Parathyroid adenoma (tissue), 2 donors: ENCODE measurements at regions not wholly inside any gene's neighbourhood (a gene's known extent, or its start where the extent isn't known, plus 50 kb on each side); places are given as distances from the start of the nearest gene placed in this dataset.

Experiments
- H2AFZ ChIP-seq: fragments of 300-600 bp; sonication (generic); one replicate; pipeline ENCODE4 v1.7.0; 2017; ENCODE audit warnings: antibody characterized with exemption, mild to moderate bottlenecking
- H3K27ac ChIP-seq: fragments of 300-600 bp; sonication (generic); one replicate; pipeline ENCODE4 v1.7.0; 2017
- H3K27me3 ChIP-seq: fragments of 300-600 bp; sonication (generic); one replicate; pipeline ENCODE4 v1.7.0; 2017; ENCODE audit warnings: low read length; ENCODE audit not compliant: control insufficient read depth, insufficient read depth
- H3K36me3 ChIP-seq: fragments of 300-600 bp; sonication (generic); one replicate; pipeline ENCODE4 v1.7.0; 2017; ENCODE audit warnings: low read length; ENCODE audit not compliant: control insufficient read depth, insufficient read depth
- H3K4me1 ChIP-seq: fragments of 300-600 bp; sonication (generic); one replicate; pipeline ENCODE4 v1.7.0; 2017; ENCODE audit warnings: control low read depth
- H3K4me2 ChIP-seq: fragments of 300-600 bp; sonication (generic); one replicate; pipeline ENCODE4 v1.7.0; 2017; ENCODE audit warnings: low read length
- H3K4me3 ChIP-seq: fragments of 300-600 bp; sonication (generic); one replicate; pipeline ENCODE4 v1.7.0; 2017; ENCODE audit warnings: low read depth, low read length
- H3K79me2 ChIP-seq: fragments of 300-600 bp; sonication (generic); one replicate; pipeline ENCODE4 v1.7.0; 2017; ENCODE audit warnings: control low read depth
- H3K9ac ChIP-seq: fragments of 300-600 bp; sonication (generic); one replicate; pipeline ENCODE4 v1.7.0; 2017; ENCODE audit warnings: mild to moderate bottlenecking
- H3K9me3 ChIP-seq: fragments of 300-600 bp; sonication (generic); one replicate; pipeline ENCODE4 v1.7.0; 2017; ENCODE audit warnings: low read length; ENCODE audit not compliant: control insufficient read depth
- TF ChIP-seq, protein P1 (sequence below): fragments of 300-600 bp; sonication (generic); IDR thresholded peaks from one replicate; pipeline ENCODE4 v1.7.0; 2017; ENCODE audit warnings: antibody characterized with exemption, mild to moderate bottlenecking
- donor health status: primary hyperparathyroidism.

DNA sequence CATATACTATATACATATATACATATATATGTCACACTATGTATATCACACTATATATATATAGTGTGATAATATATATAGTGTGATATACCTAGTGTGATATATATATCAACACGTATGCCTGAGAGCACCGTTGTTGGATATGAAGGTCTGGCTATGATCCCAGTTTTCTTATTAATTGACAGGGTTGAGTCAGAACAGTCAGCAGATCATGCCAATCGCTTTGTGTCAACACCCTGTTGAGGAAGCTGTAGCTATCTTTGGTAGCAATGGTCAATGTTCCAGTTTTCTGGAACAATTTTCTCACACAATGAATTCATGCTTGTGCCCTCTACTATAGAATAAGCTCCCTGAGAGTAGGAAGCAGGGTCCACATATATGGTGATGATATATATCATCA, 496.0 kb upstream of the AGA start:
- no peak overlapping the region for H2AFZ ChIP-seq
- H3K79me2 ChIP-seq, result no peaks in the 10 kb centered on the region
- H3K27ac ChIP-seq, result no peak overlapping the region
- H3K4me3 ChIP-seq, result no peak overlapping the region
- H3K9ac ChIP-seq, result no peak overlapping the region
- no peaks in the 10 kb centered on the region for H3K4me1 ChIP-seq
- no peak overlapping the region for H3K4me2 ChIP-seq
- no peaks in the 10 kb centered on the region for H3K9me3 ChIP-seq
- no peaks in the 10 kb centered on the region for H3K27me3 ChIP-seq
- no peaks in the 10 kb centered on the region for H3K36me3 ChIP-seq
- TF ChIP-seq, protein P1, sequence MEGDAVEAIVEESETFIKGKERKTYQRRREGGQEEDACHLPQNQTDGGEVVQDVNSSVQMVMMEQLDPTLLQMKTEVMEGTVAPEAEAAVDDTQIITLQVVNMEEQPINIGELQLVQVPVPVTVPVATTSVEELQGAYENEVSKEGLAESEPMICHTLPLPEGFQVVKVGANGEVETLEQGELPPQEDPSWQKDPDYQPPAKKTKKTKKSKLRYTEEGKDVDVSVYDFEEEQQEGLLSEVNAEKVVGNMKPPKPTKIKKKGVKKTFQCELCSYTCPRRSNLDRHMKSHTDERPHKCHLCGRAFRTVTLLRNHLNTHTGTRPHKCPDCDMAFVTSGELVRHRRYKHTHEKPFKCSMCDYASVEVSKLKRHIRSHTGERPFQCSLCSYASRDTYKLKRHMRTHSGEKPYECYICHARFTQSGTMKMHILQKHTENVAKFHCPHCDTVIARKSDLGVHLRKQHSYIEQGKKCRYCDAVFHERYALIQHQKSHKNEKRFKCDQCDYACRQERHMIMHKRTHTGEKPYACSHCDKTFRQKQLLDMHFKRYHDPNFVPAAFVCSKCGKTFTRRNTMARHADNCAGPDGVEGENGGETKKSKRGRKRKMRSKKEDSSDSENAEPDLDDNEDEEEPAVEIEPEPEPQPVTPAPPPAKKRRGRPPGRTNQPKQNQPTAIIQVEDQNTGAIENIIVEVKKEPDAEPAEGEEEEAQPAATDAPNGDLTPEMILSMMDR, result no peak

DNA sequence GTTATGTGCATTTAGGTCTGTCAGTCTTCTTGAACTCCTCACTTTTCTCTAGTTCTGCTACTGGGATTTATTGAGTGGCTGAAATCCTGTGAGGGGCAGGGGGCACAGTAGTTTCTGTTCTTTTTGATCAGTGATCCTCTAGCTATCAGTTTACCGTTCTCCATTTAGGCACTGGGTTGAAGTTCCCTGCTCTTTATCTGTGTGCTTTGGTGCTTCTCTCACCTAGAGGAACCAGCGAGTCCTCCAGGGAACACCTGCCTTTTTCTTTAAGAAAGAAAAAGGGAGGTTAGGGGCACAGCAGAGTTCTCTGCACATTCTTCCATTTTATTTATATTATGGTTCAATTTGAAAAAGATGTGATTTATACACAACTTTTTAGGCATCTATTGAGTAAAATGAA, 503.0 kb upstream of the AGA start:
- no peak overlapping the region for H3K4me2 ChIP-seq
- H3K9ac ChIP-seq, result no peak overlapping the region
- H3K79me2 ChIP-seq, result no peaks in the 10 kb centered on the region
- TF ChIP-seq, protein P1, result no peak
- H2AFZ ChIP-seq, result no peak overlapping the region
- no peak overlapping the region for H3K4me3 ChIP-seq
- no peaks in the 10 kb centered on the region for H3K36me3 ChIP-seq
- no peak overlapping the region for H3K27ac ChIP-seq
- H3K27me3 ChIP-seq, result no peaks in the 10 kb centered on the region
- H3K9me3 ChIP-seq, result no peaks in the 10 kb centered on the region
- no peaks in the 10 kb centered on the region for H3K4me1 ChIP-seq

DNA sequence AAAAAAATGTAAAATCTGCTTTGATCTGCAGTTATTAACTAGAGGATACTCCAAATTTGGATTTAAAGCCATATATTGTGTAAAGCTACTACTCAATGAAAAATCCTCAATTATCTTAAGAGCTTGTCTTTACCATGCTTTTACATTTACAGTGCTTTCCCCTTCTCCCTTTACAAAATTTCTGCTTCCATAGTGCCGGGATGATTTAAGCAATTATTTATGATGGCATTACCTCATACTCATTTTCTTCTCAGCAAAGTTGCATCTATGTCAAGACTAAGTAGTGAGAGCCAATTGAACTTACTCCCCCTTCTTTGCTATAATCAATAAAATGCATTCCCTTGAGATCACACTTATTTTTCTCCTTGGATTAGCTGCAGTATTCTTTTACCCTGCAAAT, 505.4 kb upstream of the AGA start:
- H3K4me2 ChIP-seq, result no peak overlapping the region
- no peaks in the 10 kb centered on the region for H3K9me3 ChIP-seq
- no peaks in the 10 kb centered on the region for H3K4me1 ChIP-seq
- TF ChIP-seq, protein P1, result no peak
- no peak overlapping the region for H2AFZ ChIP-seq
- no peak overlapping the region for H3K9ac ChIP-seq
- no peak overlapping the region for H3K4me3 ChIP-seq
- H3K36me3 ChIP-seq, result no peaks in the 10 kb centered on the region
- H3K79me2 ChIP-seq, result no peaks in the 10 kb centered on the region
- no peak overlapping the region for H3K27ac ChIP-seq
- H3K27me3 ChIP-seq, result no peaks in the 10 kb centered on the region

DNA sequence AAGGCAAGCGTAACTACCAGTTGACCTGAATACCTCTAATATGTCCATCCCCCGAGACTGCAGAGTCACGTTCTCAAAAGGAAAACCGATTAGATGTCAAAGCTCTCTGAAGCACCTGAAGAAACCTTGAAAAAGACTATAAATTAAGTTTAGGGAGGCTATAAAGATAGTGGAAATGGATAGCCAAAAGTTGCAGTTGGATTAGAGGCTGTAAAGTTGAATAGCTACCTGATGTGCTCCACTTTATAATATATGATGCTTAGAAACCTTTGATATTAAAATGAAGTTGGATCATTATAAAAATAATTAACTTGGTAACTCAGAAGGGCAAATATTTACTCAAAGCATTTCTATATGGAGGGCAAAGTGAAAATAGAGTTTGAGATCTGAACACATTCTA, 506.6 kb upstream of the AGA start:
- H3K4me1 ChIP-seq, result no peaks in the 10 kb centered on the region
- no peak overlapping the region for H3K4me3 ChIP-seq
- H3K4me2 ChIP-seq, result no peak overlapping the region
- H3K36me3 ChIP-seq, result no peaks in the 10 kb centered on the region
- TF ChIP-seq, protein P1, result no peak
- H3K27ac ChIP-seq, result no peak overlapping the region
- H3K79me2 ChIP-seq, result no peaks in the 10 kb centered on the region
- H3K9ac ChIP-seq, result no peak overlapping the region
- no peaks in the 10 kb centered on the region for H3K27me3 ChIP-seq
- no peaks in the 10 kb centered on the region for H3K9me3 ChIP-seq
- H2AFZ ChIP-seq, result no peak overlapping the region

DNA sequence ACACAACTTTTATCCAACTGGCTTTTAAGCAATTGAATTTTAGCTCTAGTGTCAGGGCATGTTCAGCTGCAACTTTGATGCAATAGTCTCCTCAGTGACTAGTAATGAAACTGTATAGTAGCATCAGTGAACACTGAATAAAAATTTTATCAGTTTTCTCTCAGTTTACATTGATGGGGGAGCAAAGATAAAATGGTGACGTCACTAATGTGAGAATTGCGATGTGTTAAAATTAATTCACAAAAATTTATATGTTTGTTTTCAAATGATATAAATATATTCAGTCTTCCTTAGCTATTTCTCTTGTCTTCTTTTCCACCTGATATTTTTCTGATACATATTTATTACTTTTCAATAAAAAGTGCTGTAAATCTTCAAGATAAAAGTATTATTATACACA, 508.8 kb upstream of the AGA start:
- Histone ChIP-seq H3K79me2 (no peaks in the 10 kb centered on the region), H2AFZ (no peak overlapping the region), H3K27me3 (no peaks in the 10 kb centered on the region), H3K4me3 (no peak overlapping the region), H3K9me3 (no peaks in the 10 kb centered on the region), H3K4me1 (no peaks in the 10 kb centered on the region), H3K4me2 (no peak overlapping the region), H3K27ac (no peak overlapping the region), H3K9ac (no peak overlapping the region), H3K36me3 (no peaks in the 10 kb centered on the region)
- TF ChIP-seq, protein P1, result no peak
